ENCODE measurements at regions not wholly inside any gene's neighbourhood (a gene's known extent, or its start where the extent isn't known, plus 50 kb on each side); places are given as distances from the start of the nearest gene placed in this dataset.

GRCh38 chr5:144880513-144880912 lies 709.8 kb downstream of the KCTD16 start:
- H3K9me3 ChIP-seq (replicated peaks; ENCODE audit: control insufficient read depth, low read depth, low read length) = no peaks in the 10 kb centered on the region
- H3K4me1 ChIP-seq (ENCODE audit: control insufficient read depth, insufficient read depth, low read length) = no peaks in the 10 kb centered on the region
- DNase-seq = no peak
- WGBS (ENCODE audit: insufficient coverage) = no CpG with 5 or more reads among the region's 2 CpGs
- no peak overlapping the region for H3K27ac ChIP-seq (ENCODE audit: low read length)
- no peaks in the 10 kb centered on the region for H3K36me3 ChIP-seq (ENCODE audit: control insufficient read depth, insufficient read depth, low read length)
- no peaks in the 10 kb centered on the region for H3K27me3 ChIP-seq (ENCODE audit: control insufficient read depth, insufficient read depth, low read length)
- H3K4me3 ChIP-seq (ENCODE audit: low read length) = no peak overlapping the region

- no peaks in the 10 kb centered on the region for H3K36me3 ChIP-seq (ENCODE audit: control insufficient read depth, insufficient read depth, low read length)
- H3K27ac ChIP-seq (ENCODE audit: low read length) = no peak overlapping the region
- DNase-seq = no peak
- no peaks in the 10 kb centered on the region for H3K4me1 ChIP-seq (ENCODE audit: control insufficient read depth, insufficient read depth, low read length)
- H3K4me3 ChIP-seq (ENCODE audit: low read length) = no peak overlapping the region
- H3K27me3 ChIP-seq (ENCODE audit: control insufficient read depth, insufficient read depth, low read length) = no peaks in the 10 kb centered on the region
- H3K9me3 ChIP-seq (replicated peaks; ENCODE audit: control insufficient read depth, low read depth, low read length) = no peaks in the 10 kb centered on the region
These were observed 706.3 kb downstream of the KCTD16 start for GRCh38 chr5:144876990-144877389.

GRCh38 chr5:144873076-144873475 lies 702.4 kb downstream of the KCTD16 start:
- no peak overlapping the region for H3K4me3 ChIP-seq (ENCODE audit: low read length)
- no peaks in the 10 kb centered on the region for H3K9me3 ChIP-seq (replicated peaks; ENCODE audit: control insufficient read depth, low read depth, low read length)
- no peaks in the 10 kb centered on the region for H3K36me3 ChIP-seq (ENCODE audit: control insufficient read depth, insufficient read depth, low read length)
- no peaks in the 10 kb centered on the region for H3K27me3 ChIP-seq (ENCODE audit: control insufficient read depth, insufficient read depth, low read length)
- no peak for DNase-seq
- WGBS (ENCODE audit: insufficient coverage) = no CpG with 5 or more reads among the region's 2 CpGs
- no peak overlapping the region for H3K27ac ChIP-seq (ENCODE audit: low read length)
- no peaks in the 10 kb centered on the region for H3K4me1 ChIP-seq (ENCODE audit: control insufficient read depth, insufficient read depth, low read length)

- no peaks in the 10 kb centered on the region for H3K27me3 ChIP-seq (ENCODE audit: control insufficient read depth, insufficient read depth, low read length)
- no peak overlapping the region for H3K27ac ChIP-seq (ENCODE audit: low read length)
- no peaks in the 10 kb centered on the region for H3K36me3 ChIP-seq (ENCODE audit: control insufficient read depth, insufficient read depth, low read length)
- no peaks in the 10 kb centered on the region for H3K4me1 ChIP-seq (ENCODE audit: control insufficient read depth, insufficient read depth, low read length)
- H3K4me3 ChIP-seq (ENCODE audit: low read length) = no peak overlapping the region
- no peak for DNase-seq
- H3K9me3 ChIP-seq (replicated peaks; ENCODE audit: control insufficient read depth, low read depth, low read length) = no peaks in the 10 kb centered on the region
These were observed 693.4 kb downstream of the KCTD16 start for GRCh38 chr5:144864118-144864517.

- Histone ChIP-seq H3K9me3 (replicated peaks; ENCODE audit: control insufficient read depth, low read depth, low read length) (no peaks in the 10 kb centered on the region), H3K36me3 (ENCODE audit: control insufficient read depth, insufficient read depth, low read length) (no peaks in the 10 kb centered on the region), H3K4me1 (ENCODE audit: control insufficient read depth, insufficient read depth, low read length) (no peaks in the 10 kb centered on the region), H3K27ac (ENCODE audit: low read length) (no peak overlapping the region), H3K27me3 (ENCODE audit: control insufficient read depth, insufficient read depth, low read length) (no peaks in the 10 kb centered on the region), H3K4me3 (ENCODE audit: low read length) (no peak overlapping the region)
- DNase-seq = no peak
- no CpG with 5 or more reads among the region's 1 CpG for WGBS (ENCODE audit: insufficient coverage)
These were observed 686.8 kb downstream of the KCTD16 start for GRCh38 chr5:144857454-144857853.

GRCh38 chr5:144844086-144844485 lies 673.4 kb downstream of the KCTD16 start:
- DNase-seq = no peak
- H3K27me3 ChIP-seq (ENCODE audit: control insufficient read depth, insufficient read depth, low read length) = no peaks in the 10 kb centered on the region
- WGBS (ENCODE audit: insufficient coverage) = no CpG with 5 or more reads among the region's 2 CpGs

GRCh38 chr5:144832416-144832815 lies 661.7 kb downstream of the KCTD16 start:
- H3K4me3 ChIP-seq (ENCODE audit: low read length) = no peak overlapping the region
- no peaks in the 10 kb centered on the region for H3K27me3 ChIP-seq (ENCODE audit: control insufficient read depth, insufficient read depth, low read length)
- no peaks in the 10 kb centered on the region for H3K4me1 ChIP-seq (ENCODE audit: control insufficient read depth, insufficient read depth, low read length)
- no peak for DNase-seq
- no peaks in the 10 kb centered on the region for H3K9me3 ChIP-seq (replicated peaks; ENCODE audit: control insufficient read depth, low read depth, low read length)
- no peaks in the 10 kb centered on the region for H3K36me3 ChIP-seq (ENCODE audit: control insufficient read depth, insufficient read depth, low read length)
- H3K27ac ChIP-seq (ENCODE audit: low read length) = no peak overlapping the region

More at GRCh38 chr5:144844086-144844485, 673.4 kb downstream of the KCTD16 start:
- Histone ChIP-seq H3K9me3 (replicated peaks; ENCODE audit: control insufficient read depth, low read depth, low read length) (peaks cover 3% of the 10 kb centered on the region), H3K27ac (ENCODE audit: low read length) (no peak overlapping the region), H3K4me3 (ENCODE audit: low read length) (no peak overlapping the region), H3K36me3 (ENCODE audit: control insufficient read depth, insufficient read depth, low read length) (no peaks in the 10 kb centered on the region), H3K4me1 (ENCODE audit: control insufficient read depth, insufficient read depth, low read length) (no peaks in the 10 kb centered on the region)

GRCh38 chr5:144831650-144832049 lies 661.0 kb downstream of the KCTD16 start:
- Histone ChIP-seq H3K36me3 (ENCODE audit: control insufficient read depth, insufficient read depth, low read length) (no peaks in the 10 kb centered on the region), H3K9me3 (replicated peaks; ENCODE audit: control insufficient read depth, low read depth, low read length) (no peaks in the 10 kb centered on the region), H3K4me1 (ENCODE audit: control insufficient read depth, insufficient read depth, low read length) (no peaks in the 10 kb centered on the region), H3K4me3 (ENCODE audit: low read length) (no peak overlapping the region), H3K27ac (ENCODE audit: low read length) (no peak overlapping the region), H3K27me3 (ENCODE audit: control insufficient read depth, insufficient read depth, low read length) (no peaks in the 10 kb centered on the region)
- WGBS (ENCODE audit: insufficient coverage) = no CpG with 5 or more reads among the region's 1 CpG
- no peak for DNase-seq

GRCh38 chr5:144822503-144822902 lies 651.8 kb downstream of the KCTD16 start:
- no peaks in the 10 kb centered on the region for H3K36me3 ChIP-seq (ENCODE audit: control insufficient read depth, insufficient read depth, low read length)

GRCh38 chr5:144820278-144820677 lies 649.6 kb downstream of the KCTD16 start:
- no peak overlapping the region for H3K27ac ChIP-seq (ENCODE audit: low read length)
- no peak for DNase-seq

More at GRCh38 chr5:144822503-144822902, 651.8 kb downstream of the KCTD16 start:
- no peak overlapping the region for H3K27ac ChIP-seq (ENCODE audit: low read length)
- no peaks in the 10 kb centered on the region for H3K9me3 ChIP-seq (replicated peaks; ENCODE audit: control insufficient read depth, low read depth, low read length)
- WGBS (ENCODE audit: insufficient coverage) = 40% methylated on average over 1 of the region's 2 CpGs
- no peak overlapping the region for H3K4me3 ChIP-seq (ENCODE audit: low read length)
- H3K27me3 ChIP-seq (ENCODE audit: control insufficient read depth, insufficient read depth, low read length) = no peaks in the 10 kb centered on the region
- H3K4me1 ChIP-seq (ENCODE audit: control insufficient read depth, insufficient read depth, low read length) = no peaks in the 10 kb centered on the region
- no peak for DNase-seq

GRCh38 chr5:144815131-144815530 lies 644.5 kb downstream of the KCTD16 start:
- Histone ChIP-seq H3K9me3 (replicated peaks; ENCODE audit: control insufficient read depth, low read depth, low read length) (no peaks in the 10 kb centered on the region), H3K27me3 (ENCODE audit: control insufficient read depth, insufficient read depth, low read length) (no peaks in the 10 kb centered on the region), H3K4me1 (ENCODE audit: control insufficient read depth, insufficient read depth, low read length) (no peaks in the 10 kb centered on the region), H3K36me3 (ENCODE audit: control insufficient read depth, insufficient read depth, low read length) (no peaks in the 10 kb centered on the region), H3K27ac (ENCODE audit: low read length) (no peak overlapping the region), H3K4me3 (ENCODE audit: low read length) (no peak overlapping the region)
- no CpG with 5 or more reads among the region's 2 CpGs for WGBS (ENCODE audit: insufficient coverage)
- no peak for DNase-seq

More at GRCh38 chr5:144820278-144820677, 649.6 kb downstream of the KCTD16 start:
- H3K4me1 ChIP-seq (ENCODE audit: control insufficient read depth, insufficient read depth, low read length) = no peaks in the 10 kb centered on the region
- no peaks in the 10 kb centered on the region for H3K36me3 ChIP-seq (ENCODE audit: control insufficient read depth, insufficient read depth, low read length)
- H3K9me3 ChIP-seq (replicated peaks; ENCODE audit: control insufficient read depth, low read depth, low read length) = no peaks in the 10 kb centered on the region
- H3K4me3 ChIP-seq (ENCODE audit: low read length) = no peak overlapping the region
- no peaks in the 10 kb centered on the region for H3K27me3 ChIP-seq (ENCODE audit: control insufficient read depth, insufficient read depth, low read length)
